ENCODE measurements at regions not wholly inside any gene's neighbourhood (a gene's known extent, or its start where the extent isn't known, plus 50 kb on each side); places are given as distances from the start of the nearest gene placed in this dataset.

DNA sequence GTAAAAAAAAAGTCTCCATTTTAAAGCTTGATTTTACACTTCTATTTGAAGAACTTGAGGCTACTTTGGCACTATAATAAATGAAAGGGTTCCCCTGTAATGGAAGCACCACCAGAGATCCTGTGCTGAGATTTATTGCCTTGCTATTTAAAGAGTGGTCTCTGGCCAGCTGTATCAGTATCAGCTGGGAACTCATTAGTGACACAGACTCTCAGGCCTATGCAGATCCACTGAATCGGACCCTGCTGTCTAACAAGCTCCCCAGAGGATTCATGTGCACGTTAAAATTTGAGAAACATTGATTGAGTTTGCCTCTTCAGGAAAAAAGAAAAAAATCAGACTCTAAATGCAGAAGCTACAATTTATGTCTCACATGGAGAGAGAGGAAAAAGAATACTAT lies 299.9 kb upstream of the BMP2 start:
- H3K4me3 ChIP-seq (ENCODE audit: low read depth in 1 of 3, low read length in 3 of 3): no peak overlapping the region
- no peaks in the 10 kb centered on the region for H3K4me1 ChIP-seq (ENCODE audit: control insufficient read depth in 4 of 4, insufficient read depth in 4 of 4, low read length in 3 of 4)
- H3K27me3 ChIP-seq (ENCODE audit: control insufficient read depth in 4 of 4, insufficient read depth in 4 of 4, low read length in 3 of 4): peaks cover 0 to 3% (median 0%) of the 10 kb centered on the region in 4 donors
- no peaks in the 10 kb centered on the region for H3K9me3 ChIP-seq (ENCODE audit: control insufficient read depth in 4 of 4, low read length in 3 of 4)
- no peak for DNase-seq (ENCODE audit: low spot score)
- no peak for TF ChIP-seq GABPA (IDR thresholded peaks at IDR 0.05 in 1 of 2, conservative IDR thresholded peaks at IDR 0.05 in 1 of 2)
- TF ChIP-seq JUND (IDR thresholded peaks at IDR 0.05): no peak
- TF ChIP-seq FOXA2 (IDR thresholded peaks at IDR 0.05): no peak
- TF ChIP-seq RAD21 (IDR thresholded peaks at IDR 0.05): no peak
- TF ChIP-seq FOXA1 (IDR thresholded peaks at IDR 0.05): no peak
- no peak for TF ChIP-seq TAF1 (conservative IDR thresholded peaks at IDR 0.05)
- TF ChIP-seq, protein P1, sequence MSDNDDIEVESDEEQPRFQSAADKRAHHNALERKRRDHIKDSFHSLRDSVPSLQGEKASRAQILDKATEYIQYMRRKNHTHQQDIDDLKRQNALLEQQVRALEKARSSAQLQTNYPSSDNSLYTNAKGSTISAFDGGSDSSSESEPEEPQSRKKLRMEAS (IDR thresholded peaks at IDR 0.05): no peak
- TF ChIP-seq EGR1 (IDR thresholded peaks at IDR 0.05; ENCODE audit: low read depth in 2 of 2): no peak
- TF ChIP-seq HNF4A (conservative IDR thresholded peaks at IDR 0.05): no peak
- no peak for TF ChIP-seq RXRA (IDR thresholded peaks at IDR 0.05)
- H3K36me3 ChIP-seq (ENCODE audit: control insufficient read depth in 4 of 4, insufficient read depth in 3 of 4, low read depth in 1 of 4, low read length in 3 of 4): no peaks in the 10 kb centered on the region
- H3K9ac ChIP-seq (ENCODE audit: low read depth in 1 of 2, low read length in 2 of 2): no peak overlapping the region
- WGBS: 62% methylated on average over 2 of the region's 2 CpGs
- H3K27ac ChIP-seq (ENCODE audit: low read depth in 1 of 2, low read length in 2 of 2): no peak overlapping the region

DNA sequence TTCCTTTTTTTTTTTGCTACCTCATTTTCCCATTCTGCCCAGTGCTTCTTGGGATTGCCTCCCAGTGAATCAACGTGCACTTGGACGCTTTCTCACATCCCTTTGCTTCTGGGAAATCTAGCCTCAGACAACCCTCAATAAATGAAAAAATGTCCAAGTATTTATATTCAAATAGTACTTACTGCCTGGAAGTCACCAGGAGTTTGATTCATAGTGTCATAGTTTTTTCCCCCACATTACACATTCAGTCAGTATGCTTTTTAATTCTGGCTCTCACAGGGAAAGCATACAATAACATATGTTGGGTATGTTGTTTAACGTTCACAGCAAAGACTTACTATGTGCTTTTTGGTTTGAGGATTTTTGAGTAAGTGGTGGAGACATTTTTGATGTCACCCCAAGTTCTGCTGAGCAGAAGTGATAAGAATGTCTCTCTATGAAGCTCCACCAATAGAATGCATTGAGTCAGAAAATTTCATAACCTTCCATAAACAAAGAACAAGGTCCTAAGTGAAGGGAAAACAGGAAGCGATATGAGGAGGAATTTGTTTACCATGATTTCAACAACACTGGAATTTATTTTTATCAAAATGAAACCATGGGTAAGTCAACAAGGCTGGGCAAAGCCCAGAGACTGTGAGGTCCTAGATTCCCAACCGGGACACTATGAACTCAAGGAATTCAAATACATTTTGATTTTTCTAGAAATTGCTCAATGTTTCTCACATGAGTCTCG lies 301.2 kb upstream of the BMP2 start:
- Histone ChIP-seq H3K4me1 (ENCODE audit: control insufficient read depth in 4 of 4, insufficient read depth in 4 of 4, low read length in 3 of 4) (no peaks in the 10 kb centered on the region), H3K9ac (ENCODE audit: low read depth in 1 of 2, low read length in 2 of 2) (no peak overlapping the region), H3K36me3 (ENCODE audit: control insufficient read depth in 4 of 4, insufficient read depth in 3 of 4, low read depth in 1 of 4, low read length in 3 of 4) (no peaks in the 10 kb centered on the region), H3K27ac (ENCODE audit: low read depth in 1 of 2, low read length in 2 of 2) (no peak overlapping the region), H3K9me3 (ENCODE audit: control insufficient read depth in 4 of 4, low read length in 3 of 4) (no peaks in the 10 kb centered on the region), H3K4me3 (ENCODE audit: low read depth in 1 of 3, low read length in 3 of 3) (no peak overlapping the region), H3K27me3 (ENCODE audit: control insufficient read depth in 4 of 4, insufficient read depth in 4 of 4, low read length in 3 of 4) (peaks cover 0 to 3% (median 0%) of the 10 kb centered on the region in 4 donors)
- no peak for DNase-seq (ENCODE audit: low spot score)
- no peak for TF ChIP-seq JUND (IDR thresholded peaks at IDR 0.05)
- no peak for TF ChIP-seq HNF4G (IDR thresholded peaks at IDR 0.05)
- no peak for TF ChIP-seq GABPA (IDR thresholded peaks at IDR 0.05 in 1 of 2, conservative IDR thresholded peaks at IDR 0.05 in 1 of 2)
- TF ChIP-seq TAF1 (conservative IDR thresholded peaks at IDR 0.05): no peak
- no peak for TF ChIP-seq YY1 (IDR thresholded peaks at IDR 0.05)
- TF ChIP-seq, protein P2, sequence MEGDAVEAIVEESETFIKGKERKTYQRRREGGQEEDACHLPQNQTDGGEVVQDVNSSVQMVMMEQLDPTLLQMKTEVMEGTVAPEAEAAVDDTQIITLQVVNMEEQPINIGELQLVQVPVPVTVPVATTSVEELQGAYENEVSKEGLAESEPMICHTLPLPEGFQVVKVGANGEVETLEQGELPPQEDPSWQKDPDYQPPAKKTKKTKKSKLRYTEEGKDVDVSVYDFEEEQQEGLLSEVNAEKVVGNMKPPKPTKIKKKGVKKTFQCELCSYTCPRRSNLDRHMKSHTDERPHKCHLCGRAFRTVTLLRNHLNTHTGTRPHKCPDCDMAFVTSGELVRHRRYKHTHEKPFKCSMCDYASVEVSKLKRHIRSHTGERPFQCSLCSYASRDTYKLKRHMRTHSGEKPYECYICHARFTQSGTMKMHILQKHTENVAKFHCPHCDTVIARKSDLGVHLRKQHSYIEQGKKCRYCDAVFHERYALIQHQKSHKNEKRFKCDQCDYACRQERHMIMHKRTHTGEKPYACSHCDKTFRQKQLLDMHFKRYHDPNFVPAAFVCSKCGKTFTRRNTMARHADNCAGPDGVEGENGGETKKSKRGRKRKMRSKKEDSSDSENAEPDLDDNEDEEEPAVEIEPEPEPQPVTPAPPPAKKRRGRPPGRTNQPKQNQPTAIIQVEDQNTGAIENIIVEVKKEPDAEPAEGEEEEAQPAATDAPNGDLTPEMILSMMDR (IDR thresholded peaks at IDR 0.05; ENCODE audit: low read depth, low read length, missing input control): no peak
- TF ChIP-seq FOXA2 (IDR thresholded peaks at IDR 0.05): peak; percentile 35
- TF ChIP-seq NR2F2 (IDR thresholded peaks at IDR 0.05): no peak
- TF ChIP-seq HNF4A (conservative IDR thresholded peaks at IDR 0.05): peak in 1 of 2 donors; percentile 41
- TF ChIP-seq, protein P3, sequence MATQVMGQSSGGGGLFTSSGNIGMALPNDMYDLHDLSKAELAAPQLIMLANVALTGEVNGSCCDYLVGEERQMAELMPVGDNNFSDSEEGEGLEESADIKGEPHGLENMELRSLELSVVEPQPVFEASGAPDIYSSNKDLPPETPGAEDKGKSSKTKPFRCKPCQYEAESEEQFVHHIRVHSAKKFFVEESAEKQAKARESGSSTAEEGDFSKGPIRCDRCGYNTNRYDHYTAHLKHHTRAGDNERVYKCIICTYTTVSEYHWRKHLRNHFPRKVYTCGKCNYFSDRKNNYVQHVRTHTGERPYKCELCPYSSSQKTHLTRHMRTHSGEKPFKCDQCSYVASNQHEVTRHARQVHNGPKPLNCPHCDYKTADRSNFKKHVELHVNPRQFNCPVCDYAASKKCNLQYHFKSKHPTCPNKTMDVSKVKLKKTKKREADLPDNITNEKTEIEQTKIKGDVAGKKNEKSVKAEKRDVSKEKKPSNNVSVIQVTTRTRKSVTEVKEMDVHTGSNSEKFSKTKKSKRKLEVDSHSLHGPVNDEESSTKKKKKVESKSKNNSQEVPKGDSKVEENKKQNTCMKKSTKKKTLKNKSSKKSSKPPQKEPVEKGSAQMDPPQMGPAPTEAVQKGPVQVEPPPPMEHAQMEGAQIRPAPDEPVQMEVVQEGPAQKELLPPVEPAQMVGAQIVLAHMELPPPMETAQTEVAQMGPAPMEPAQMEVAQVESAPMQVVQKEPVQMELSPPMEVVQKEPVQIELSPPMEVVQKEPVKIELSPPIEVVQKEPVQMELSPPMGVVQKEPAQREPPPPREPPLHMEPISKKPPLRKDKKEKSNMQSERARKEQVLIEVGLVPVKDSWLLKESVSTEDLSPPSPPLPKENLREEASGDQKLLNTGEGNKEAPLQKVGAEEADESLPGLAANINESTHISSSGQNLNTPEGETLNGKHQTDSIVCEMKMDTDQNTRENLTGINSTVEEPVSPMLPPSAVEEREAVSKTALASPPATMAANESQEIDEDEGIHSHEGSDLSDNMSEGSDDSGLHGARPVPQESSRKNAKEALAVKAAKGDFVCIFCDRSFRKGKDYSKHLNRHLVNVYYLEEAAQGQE (IDR thresholded peaks at IDR 0.05): no peak
- TF ChIP-seq RXRA (IDR thresholded peaks at IDR 0.05): peak in 1 of 2 donors; percentile 12
- 55% methylated on average over 6 of the region's 6 CpGs for WGBS
